ENCODE measurements at regions not wholly inside any gene's neighbourhood (a gene's known extent, or its start where the extent isn't known, plus 50 kb on each side); places are given as distances from the start of the nearest gene placed in this dataset.

GRCh38 chr1:67571406-67571805 lies 113.6 kb upstream of the GADD45A start:
- TF ChIP-seq, protein P1, sequence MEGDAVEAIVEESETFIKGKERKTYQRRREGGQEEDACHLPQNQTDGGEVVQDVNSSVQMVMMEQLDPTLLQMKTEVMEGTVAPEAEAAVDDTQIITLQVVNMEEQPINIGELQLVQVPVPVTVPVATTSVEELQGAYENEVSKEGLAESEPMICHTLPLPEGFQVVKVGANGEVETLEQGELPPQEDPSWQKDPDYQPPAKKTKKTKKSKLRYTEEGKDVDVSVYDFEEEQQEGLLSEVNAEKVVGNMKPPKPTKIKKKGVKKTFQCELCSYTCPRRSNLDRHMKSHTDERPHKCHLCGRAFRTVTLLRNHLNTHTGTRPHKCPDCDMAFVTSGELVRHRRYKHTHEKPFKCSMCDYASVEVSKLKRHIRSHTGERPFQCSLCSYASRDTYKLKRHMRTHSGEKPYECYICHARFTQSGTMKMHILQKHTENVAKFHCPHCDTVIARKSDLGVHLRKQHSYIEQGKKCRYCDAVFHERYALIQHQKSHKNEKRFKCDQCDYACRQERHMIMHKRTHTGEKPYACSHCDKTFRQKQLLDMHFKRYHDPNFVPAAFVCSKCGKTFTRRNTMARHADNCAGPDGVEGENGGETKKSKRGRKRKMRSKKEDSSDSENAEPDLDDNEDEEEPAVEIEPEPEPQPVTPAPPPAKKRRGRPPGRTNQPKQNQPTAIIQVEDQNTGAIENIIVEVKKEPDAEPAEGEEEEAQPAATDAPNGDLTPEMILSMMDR (IDR thresholded peaks at IDR 0.05): no peak
- TF ChIP-seq POLR2A (IDR thresholded peaks at IDR 0.05): no peak
